ENCODE measurements at regions not wholly inside any gene's neighbourhood (a gene's known extent, or its start where the extent isn't known, plus 50 kb on each side); places are given as distances from the start of the nearest gene placed in this dataset.

DNA sequence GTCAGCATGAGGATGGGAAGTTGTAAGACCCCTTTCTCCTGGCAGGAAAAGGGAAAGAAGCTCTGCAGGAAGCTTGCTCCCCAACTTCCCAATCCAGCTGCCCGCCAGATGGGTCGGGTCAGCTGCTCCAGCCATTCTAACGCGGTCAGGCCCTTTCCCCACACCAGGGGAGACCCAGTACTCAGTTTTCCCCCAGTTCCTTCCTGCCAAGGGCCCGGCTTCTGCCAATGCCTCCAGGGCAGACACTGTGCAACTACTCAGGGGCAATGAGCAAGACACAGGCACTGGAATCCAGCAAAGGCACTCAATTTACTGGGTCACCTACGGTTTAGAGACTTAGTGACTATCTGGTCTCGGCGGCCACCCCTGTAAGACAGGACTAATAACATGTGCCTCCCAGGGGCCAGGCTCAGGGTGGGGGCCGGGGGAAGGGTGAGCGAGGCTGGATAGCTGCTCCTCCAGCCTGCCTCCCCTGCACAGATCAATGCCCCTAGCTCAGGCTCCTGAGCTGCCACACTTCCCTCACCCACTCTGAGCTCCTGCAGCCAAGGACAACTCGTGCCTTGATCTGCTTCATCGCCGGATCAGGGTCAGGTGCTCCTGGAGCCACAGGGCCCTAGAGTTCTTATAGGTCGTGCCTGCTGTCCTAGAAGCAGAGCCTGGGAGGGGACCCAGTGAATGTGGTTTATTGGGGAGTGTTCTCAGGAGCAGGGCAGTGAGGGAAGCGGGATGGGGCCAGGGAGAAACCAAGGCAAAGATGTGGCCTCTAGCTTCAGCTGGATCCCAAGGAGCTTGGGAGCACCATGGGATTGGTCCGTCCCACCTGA lies 171.1 kb downstream of the ZFP36L2 start:
- no peak for TF ChIP-seq EZH2 (IDR thresholded peaks at IDR 0.05; ENCODE audit: low read length, missing control alignments)
- TF ChIP-seq, protein P1, sequence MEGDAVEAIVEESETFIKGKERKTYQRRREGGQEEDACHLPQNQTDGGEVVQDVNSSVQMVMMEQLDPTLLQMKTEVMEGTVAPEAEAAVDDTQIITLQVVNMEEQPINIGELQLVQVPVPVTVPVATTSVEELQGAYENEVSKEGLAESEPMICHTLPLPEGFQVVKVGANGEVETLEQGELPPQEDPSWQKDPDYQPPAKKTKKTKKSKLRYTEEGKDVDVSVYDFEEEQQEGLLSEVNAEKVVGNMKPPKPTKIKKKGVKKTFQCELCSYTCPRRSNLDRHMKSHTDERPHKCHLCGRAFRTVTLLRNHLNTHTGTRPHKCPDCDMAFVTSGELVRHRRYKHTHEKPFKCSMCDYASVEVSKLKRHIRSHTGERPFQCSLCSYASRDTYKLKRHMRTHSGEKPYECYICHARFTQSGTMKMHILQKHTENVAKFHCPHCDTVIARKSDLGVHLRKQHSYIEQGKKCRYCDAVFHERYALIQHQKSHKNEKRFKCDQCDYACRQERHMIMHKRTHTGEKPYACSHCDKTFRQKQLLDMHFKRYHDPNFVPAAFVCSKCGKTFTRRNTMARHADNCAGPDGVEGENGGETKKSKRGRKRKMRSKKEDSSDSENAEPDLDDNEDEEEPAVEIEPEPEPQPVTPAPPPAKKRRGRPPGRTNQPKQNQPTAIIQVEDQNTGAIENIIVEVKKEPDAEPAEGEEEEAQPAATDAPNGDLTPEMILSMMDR (conservative IDR thresholded peaks at IDR 0.05 in 1 of 2, IDR thresholded peaks at IDR 0.05 in 1 of 2; ENCODE audit: low read depth in 1 of 2, low read length in 2 of 2) = no peak

All from fibroblast of lung (primary cell).